Heart right ventricle (tissue), 16 donors: ENCODE measurements at regions not wholly inside any gene's neighbourhood (a gene's known extent, or its start where the extent isn't known, plus 50 kb on each side); places are given as distances from the start of the nearest gene placed in this dataset.

ENCODE experiments used
- ATAC-seq, 8 donors: fragments of 200-7000 bp; cut with Tn5 transposase; one replicate each; pipeline ENCODE4 v1.9.1; 2020; ENCODE audit warnings: mild to moderate bottlenecking in 8 of 8, moderate library complexity in 8 of 8, moderate number of reproducible peaks in 1 of 8
- DNase-seq, 2 donors: peaks; one replicate each; pipeline ENCODE4 v3.0.0-alpha.2; 2020
- H3K27ac ChIP-seq, 10 donors: fragments of 200-600 bp; sonication (generic) in 2 of 10; one replicate each; pipeline versions ENCODE4 v1.5.0 to v1.8.0; 2020 to 2022; ENCODE audit warnings: mild to moderate bottlenecking in 3 of 10
- H3K27me3 ChIP-seq, 7 donors: fragments of 200-600 bp; one replicate each; pipeline ENCODE4 v1.8.0; 2021 to 2022; ENCODE audit warnings: mild to moderate bottlenecking in 2 of 7
- H3K36me3 ChIP-seq, 9 donors: fragments of 200-600 bp; sonication (generic) in 1 of 9; one replicate each; pipeline versions ENCODE4 v1.5.0 to v1.8.0; 2020 to 2022; ENCODE audit warnings: mild to moderate bottlenecking in 2 of 9
- H3K4me1 ChIP-seq, 9 donors: fragments of 200-600 bp; sonication (generic) in 1 of 9; one replicate each; pipeline versions ENCODE4 v1.5.0 to v1.8.0; 2020 to 2022; ENCODE audit warnings: mild to moderate bottlenecking in 4 of 9
- H3K4me3 ChIP-seq, 10 donors: fragments of 200-600 bp; sonication (generic) in 2 of 10; one replicate each; pipeline versions ENCODE4 v1.5.0 to v1.8.0; 2020 to 2022; ENCODE audit warnings: mild to moderate bottlenecking in 7 of 10, moderate library complexity in 2 of 10
- H3K9me3 ChIP-seq, 11 donors: fragments of 200-600 bp in 10 of 11; sonication (generic) in 2 of 11; one replicate each; pipeline versions ENCODE4 v1.5.0 to v1.8.0; 2013 to 2022; ENCODE audit warnings: mild to moderate bottlenecking in 2 of 11, control low read depth in 1 of 11, moderate library complexity in 1 of 11
- WGBS, 2 donors: extraction: QIAGEN DNeasy Blood & Tissue Kit; methylation state at CpG; one replicate each; pipeline ENCODE4 v1.1.7; 2013; ENCODE audit warnings: inconsistent platforms in 1 of 2; 5-methylcytosine and 5-hydroxymethylcytosine counted together
- intact Hi-C, 10 donors: fragments of 100-400 bp; cut with DNase I; formaldehyde crosslinking; loops; one replicate each; pipeline versions ENCODE4 v1.11.1 to v1.14.2; 2022
- TF ChIP-seq, protein P1 (sequence below), 9 donors: fragments of 200-600 bp; sonication (generic) in 2 of 9; IDR thresholded peaks; one replicate each; pipeline versions ENCODE4 v1.5.0 to v1.8.0; 2021 to 2022; ENCODE audit warnings: antibody characterized with exemption in 9 of 9, mild to moderate bottlenecking in 5 of 9, moderate library complexity in 1 of 9
- donor health status: Arrhythmogenic right ventricular cardiomyopathy.
- donor health status: ischemic (EF 13 %, LVEDD 7.1; RV severe dilation, severe dysfunction).
- donor health status: healthy with polysubstance abuse.
- donor health status: DM: no; HTN: yes; CAD: no.
- donor health status: DM: no; HTN: no; CAD: no.
- donor health status: ischemic (EF 25% LVEDD 6.9; RV normal size, moderate dysfunction).
- donor health status: ischemic (EF 25% LVEDD 5.7; RV mildly dilated, moderate dysfunction).
- donor health status: healthy.
- donor health status: DM: yes; HTN: yes; CAD: no.
- donor health status: Ischemic cardiomyopathy.
- donor health status: ischemic (EF 35%, LVEDD 5.7; RV mildly dilated, moderate dysfunction).
- donor health status: nonischemic (EF 11% LVEDD 7.7; RV severe dilation, severe dysfunction).
- donor health status: DM: yes; HTN: yes; CAD: no.
- donor health status: PGD.
- donor health status: ischemic (EF 29% LVEDD 5.4; RV normal size, mild dysfunction).
- donor health status: nonischemic (EF 23%, LVEDD 6.1; RV moderate dilation, normal function).

DNA sequence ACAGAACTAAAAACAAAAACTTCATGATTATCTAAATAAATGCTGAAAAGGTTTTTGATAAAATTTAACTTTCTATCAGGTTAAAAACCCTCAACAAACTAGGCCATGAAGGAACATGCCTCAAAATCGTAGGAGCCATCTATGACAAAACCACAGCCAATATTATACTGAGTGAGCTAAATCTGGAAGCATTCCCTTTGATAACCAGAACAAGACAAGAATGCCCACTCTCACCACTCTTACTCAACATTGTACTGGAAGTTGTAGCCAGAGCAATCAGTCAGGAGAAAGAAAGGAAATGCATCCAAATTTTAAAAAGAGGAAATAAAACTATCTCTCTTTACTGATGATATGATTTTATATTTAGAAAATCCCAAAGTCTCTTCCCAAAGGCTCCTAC, 228.7 kb downstream of the CHRM2 start:
- H3K9me3 ChIP-seq, result peaks cover 0 to 33% (median 0%) of the 10 kb centered on the region in 11 donors
- H3K36me3 ChIP-seq, result no peaks in the 10 kb centered on the region
- H3K27me3 ChIP-seq, result no peaks in the 10 kb centered on the region
- TF ChIP-seq, protein P1, sequence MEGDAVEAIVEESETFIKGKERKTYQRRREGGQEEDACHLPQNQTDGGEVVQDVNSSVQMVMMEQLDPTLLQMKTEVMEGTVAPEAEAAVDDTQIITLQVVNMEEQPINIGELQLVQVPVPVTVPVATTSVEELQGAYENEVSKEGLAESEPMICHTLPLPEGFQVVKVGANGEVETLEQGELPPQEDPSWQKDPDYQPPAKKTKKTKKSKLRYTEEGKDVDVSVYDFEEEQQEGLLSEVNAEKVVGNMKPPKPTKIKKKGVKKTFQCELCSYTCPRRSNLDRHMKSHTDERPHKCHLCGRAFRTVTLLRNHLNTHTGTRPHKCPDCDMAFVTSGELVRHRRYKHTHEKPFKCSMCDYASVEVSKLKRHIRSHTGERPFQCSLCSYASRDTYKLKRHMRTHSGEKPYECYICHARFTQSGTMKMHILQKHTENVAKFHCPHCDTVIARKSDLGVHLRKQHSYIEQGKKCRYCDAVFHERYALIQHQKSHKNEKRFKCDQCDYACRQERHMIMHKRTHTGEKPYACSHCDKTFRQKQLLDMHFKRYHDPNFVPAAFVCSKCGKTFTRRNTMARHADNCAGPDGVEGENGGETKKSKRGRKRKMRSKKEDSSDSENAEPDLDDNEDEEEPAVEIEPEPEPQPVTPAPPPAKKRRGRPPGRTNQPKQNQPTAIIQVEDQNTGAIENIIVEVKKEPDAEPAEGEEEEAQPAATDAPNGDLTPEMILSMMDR (IDR thresholded peaks at IDR 0.05), result no peak
- no peak overlapping the region for H3K27ac ChIP-seq
- peaks cover 0 to 6% (median 0%) of the 10 kb centered on the region in 9 donors for H3K4me1 ChIP-seq
- intact Hi-C loops, result loop anchor here in 1 of 10 donors (10.0 kb wide), 1 partner anchor 982 kb away; no protein-coding TSS in a partner anchor
- no peak for ATAC-seq
- WGBS, 2 donors, result 14 to 20% methylated on average over 1 of the region's 1 CpG
- DNase-seq, result no peak
- H3K4me3 ChIP-seq, result no peak overlapping the region

DNA sequence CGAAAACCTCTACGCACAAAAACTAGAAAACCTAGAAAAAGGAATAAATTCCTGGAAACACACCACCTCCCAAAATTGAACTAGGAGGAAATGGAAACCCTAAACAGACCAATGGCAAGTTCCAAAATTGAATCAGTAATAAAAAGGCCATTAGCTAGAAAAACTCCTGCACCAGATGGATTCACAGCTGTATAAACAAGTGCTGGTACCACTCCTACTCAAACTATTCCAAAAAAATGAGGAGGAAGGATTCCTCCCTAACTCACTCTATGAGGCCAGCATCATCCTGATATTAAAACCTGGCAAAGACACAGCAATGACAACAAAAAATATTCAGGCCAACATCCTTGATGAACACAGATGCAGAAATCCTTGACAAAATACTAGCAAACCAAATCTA, 228.2 kb downstream of the CHRM2 start:
- ATAC-seq (peak in 7 of 8 donors; percentile 51 to 87 (median 61)), DNase-seq (no peak)
- Histone ChIP-seq H3K4me3 (no peak overlapping the region), H3K4me1 (peaks cover 0 to 6% (median 0%) of the 10 kb centered on the region in 9 donors), H3K27me3 (no peaks in the 10 kb centered on the region), H3K9me3 (peaks cover 0 to 33% (median 0%) of the 10 kb centered on the region in 11 donors), H3K36me3 (no peaks in the 10 kb centered on the region), H3K27ac (no peak overlapping the region)
- TF ChIP-seq, protein P1 (IDR thresholded peaks at IDR 0.05), result no peak
- 69 to 71% methylated on average over 2 of the region's 2 CpGs for WGBS, 2 donors
- intact Hi-C loops, result loop anchor here in 1 of 10 donors (10.0 kb wide), 1 partner anchor 982 kb away; no protein-coding TSS in a partner anchor

DNA sequence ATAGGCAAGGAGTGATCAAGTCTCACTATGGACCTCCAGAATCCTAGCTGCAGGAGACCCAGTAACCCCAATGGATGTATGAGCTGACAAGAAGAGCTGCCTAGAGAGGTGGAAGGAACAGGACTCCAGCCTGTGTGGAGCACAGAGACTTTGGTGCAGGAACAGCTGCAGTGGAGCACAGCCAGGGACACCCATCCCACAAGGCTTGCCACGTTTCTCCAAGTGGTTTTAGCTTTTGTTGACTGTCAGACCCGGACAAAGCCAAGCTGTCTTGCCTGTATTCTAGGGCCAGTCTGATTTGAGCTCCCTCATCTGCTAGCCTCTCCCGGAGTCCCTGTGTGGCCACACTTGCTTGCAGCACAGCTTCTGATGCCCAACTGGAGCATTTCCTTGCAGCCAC, 224.7 kb downstream of the CHRM2 start:
- intact Hi-C loops, result loop anchor here in 1 of 10 donors (10.0 kb wide), 1 partner anchor 978 kb away; no protein-coding TSS in a partner anchor
- H3K36me3 ChIP-seq, result no peaks in the 10 kb centered on the region
- no peak overlapping the region for H3K4me3 ChIP-seq
- peak in 1 of 2 donors; percentile 10 for DNase-seq
- no peaks in the 10 kb centered on the region for H3K27me3 ChIP-seq
- H3K9me3 ChIP-seq, result peaks cover 0 to 27% (median 0%) of the 10 kb centered on the region in 11 donors
- ATAC-seq, result peak in 2 of 8 donors; percentile 20 to 65
- peaks cover 0 to 6% (median 0%) of the 10 kb centered on the region in 9 donors for H3K4me1 ChIP-seq
- H3K27ac ChIP-seq, result no peak overlapping the region
- TF ChIP-seq, protein P1 (IDR thresholded peaks at IDR 0.05), result no peak
- WGBS, 2 donors, result 58 to 86% methylated on average over 3 of the region's 3 CpGs

DNA sequence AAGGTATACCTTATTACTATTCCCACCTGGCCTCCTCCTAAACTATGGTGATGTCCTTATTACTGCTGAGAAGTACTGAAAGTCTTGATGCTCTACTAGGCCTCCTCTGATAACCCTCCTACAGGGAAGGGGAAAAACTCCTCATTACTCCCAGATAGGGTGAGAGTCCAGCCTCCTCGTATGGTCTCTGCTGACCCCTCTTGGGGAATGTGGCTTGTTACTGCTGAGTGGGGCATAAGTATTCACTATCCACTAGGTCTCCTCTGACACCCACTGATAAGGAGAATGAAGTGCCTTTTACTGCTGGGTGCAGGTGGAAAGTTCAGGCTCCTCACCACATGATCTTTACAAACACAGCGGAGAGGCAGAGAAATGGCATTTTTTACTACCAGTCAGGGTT, 222.9 kb downstream of the CHRM2 start:
- intact Hi-C loops, result loop anchor here in 1 of 10 donors (10.0 kb wide), 1 partner anchor 977 kb away; no protein-coding TSS in a partner anchor
- TF ChIP-seq, protein P1 (IDR thresholded peaks at IDR 0.05), result peak in 6 of 9 donors; percentile 21 to 53 (median 44)
- peak; percentile 46 to 89 (median 68) for ATAC-seq
- Histone ChIP-seq H3K36me3 (no peaks in the 10 kb centered on the region), H3K4me3 (no peak overlapping the region), H3K27me3 (no peaks in the 10 kb centered on the region), H3K27ac (no peak overlapping the region), H3K4me1 (no peaks in the 10 kb centered on the region), H3K9me3 (peaks cover 0 to 21% (median 0%) of the 10 kb centered on the region in 11 donors)
- 44 to 46% methylated on average over 2 of the region's 2 CpGs for WGBS, 2 donors
- DNase-seq, result no peak
